ENCODE measurements at regions not wholly inside any gene's neighbourhood (a gene's known extent, or its start where the extent isn't known, plus 50 kb on each side); places are given as distances from the start of the nearest gene placed in this dataset.

- Histone ChIP-seq H3K9ac (ENCODE audit: low read length) (no peak overlapping the region), H3K79me2 (ENCODE audit: insufficient read depth, low read length) (no peaks in the 10 kb centered on the region), H3K9me3 (ENCODE audit: insufficient read depth, low read length) (no peaks in the 10 kb centered on the region), H3K36me3 (ENCODE audit: low read length) (no peaks in the 10 kb centered on the region), H3K4me3 (ENCODE audit: insufficient read depth, low read length, poor library complexity, severe bottlenecking) (no peak overlapping the region), H3K27me3 (ENCODE audit: low read length) (no peaks in the 10 kb centered on the region), H3K27ac (ENCODE audit: low read depth, low read length) (no peak overlapping the region), H2AFZ (ENCODE audit: low read depth, low read length, severe bottlenecking) (no peak overlapping the region), H3K9me2 (replicated peaks; ENCODE audit: insufficient read depth, low read length) (no peaks in the 10 kb centered on the region), H3F3A (ENCODE audit: insufficient read depth) (no peaks in the 10 kb centered on the region), H3K4me2 (ENCODE audit: low read depth, low read length, poor library complexity, severe bottlenecking) (no peak overlapping the region), H4K20me1 (ENCODE audit: low read depth, low read length) (no peaks in the 10 kb centered on the region)
- TF ChIP-seq CTCF (IDR thresholded peaks at IDR 0.05; ENCODE audit: insufficient read depth, low read length, poor library complexity, severe bottlenecking) (no peak), EZH2phosphoT487 (conservative IDR thresholded peaks at IDR 0.05; ENCODE audit: low read length) (no peak)
These were observed 94.1 kb upstream of the FAM9B start for GRCh38 chrX:9127986-9128385.

- H3K4me3 ChIP-seq (ENCODE audit: insufficient read depth, low read length, poor library complexity, severe bottlenecking) = no peak overlapping the region
- H2AFZ ChIP-seq (ENCODE audit: low read depth, low read length, severe bottlenecking) = no peak overlapping the region
- H3K27me3 ChIP-seq (ENCODE audit: low read length) = no peaks in the 10 kb centered on the region
- no peak overlapping the region for H3K27ac ChIP-seq (ENCODE audit: low read depth, low read length)
- no peaks in the 10 kb centered on the region for H4K20me1 ChIP-seq (ENCODE audit: low read depth, low read length)
- H3K9me2 ChIP-seq (replicated peaks; ENCODE audit: insufficient read depth, low read length) = no peaks in the 10 kb centered on the region
- H3K79me2 ChIP-seq (ENCODE audit: insufficient read depth, low read length) = no peaks in the 10 kb centered on the region
- TF ChIP-seq EZH2phosphoT487 (conservative IDR thresholded peaks at IDR 0.05; ENCODE audit: low read length) (no peak), CTCF (IDR thresholded peaks at IDR 0.05; ENCODE audit: insufficient read depth, low read length, poor library complexity, severe bottlenecking) (no peak)
- no peaks in the 10 kb centered on the region for H3K9me3 ChIP-seq (ENCODE audit: insufficient read depth, low read length)
- no peak overlapping the region for H3K9ac ChIP-seq (ENCODE audit: low read length)
- no peaks in the 10 kb centered on the region for H3K36me3 ChIP-seq (ENCODE audit: low read length)
- no peaks in the 10 kb centered on the region for H3F3A ChIP-seq (ENCODE audit: insufficient read depth)
- H3K4me2 ChIP-seq (ENCODE audit: low read depth, low read length, poor library complexity, severe bottlenecking) = no peak overlapping the region
These were observed 96.1 kb upstream of the FAM9B start for GRCh38 chrX:9130031-9130430.

- Histone ChIP-seq H3K9me2 (replicated peaks; ENCODE audit: insufficient read depth, low read length) (no peaks in the 10 kb centered on the region), H3K27me3 (ENCODE audit: low read length) (no peaks in the 10 kb centered on the region), H2AFZ (ENCODE audit: low read depth, low read length, severe bottlenecking) (no peak overlapping the region), H3F3A (ENCODE audit: insufficient read depth) (no peaks in the 10 kb centered on the region), H4K20me1 (ENCODE audit: low read depth, low read length) (no peaks in the 10 kb centered on the region), H3K4me2 (ENCODE audit: low read depth, low read length, poor library complexity, severe bottlenecking) (no peak overlapping the region), H3K4me3 (ENCODE audit: insufficient read depth, low read length, poor library complexity, severe bottlenecking) (no peak overlapping the region), H3K27ac (ENCODE audit: low read depth, low read length) (no peak overlapping the region), H3K36me3 (ENCODE audit: low read length) (no peaks in the 10 kb centered on the region), H3K79me2 (ENCODE audit: insufficient read depth, low read length) (no peaks in the 10 kb centered on the region), H3K9me3 (ENCODE audit: insufficient read depth, low read length) (no peaks in the 10 kb centered on the region), H3K9ac (ENCODE audit: low read length) (no peak overlapping the region)
- TF ChIP-seq CTCF (IDR thresholded peaks at IDR 0.05; ENCODE audit: insufficient read depth, low read length, poor library complexity, severe bottlenecking) = no peak
- TF ChIP-seq EZH2phosphoT487 (conservative IDR thresholded peaks at IDR 0.05; ENCODE audit: low read length) = no peak
These were observed 97.1 kb upstream of the FAM9B start for GRCh38 chrX:9131066-9131465.

Data from SU-DHL-6 (cell line).